Eye (tissue), 1 donor: ENCODE measurements at regions not wholly inside any gene's neighbourhood (a gene's known extent, or its start where the extent isn't known, plus 50 kb on each side); places are given as distances from the start of the nearest gene placed in this dataset.
A peak's percentile ranks its signal among the peaks of the same experiment; 100 is the strongest.

Source experiments
- DNase-seq: peaks from one replicate; pipeline ENCODE4 v3.0.0-alpha.2; 2015

DNA sequence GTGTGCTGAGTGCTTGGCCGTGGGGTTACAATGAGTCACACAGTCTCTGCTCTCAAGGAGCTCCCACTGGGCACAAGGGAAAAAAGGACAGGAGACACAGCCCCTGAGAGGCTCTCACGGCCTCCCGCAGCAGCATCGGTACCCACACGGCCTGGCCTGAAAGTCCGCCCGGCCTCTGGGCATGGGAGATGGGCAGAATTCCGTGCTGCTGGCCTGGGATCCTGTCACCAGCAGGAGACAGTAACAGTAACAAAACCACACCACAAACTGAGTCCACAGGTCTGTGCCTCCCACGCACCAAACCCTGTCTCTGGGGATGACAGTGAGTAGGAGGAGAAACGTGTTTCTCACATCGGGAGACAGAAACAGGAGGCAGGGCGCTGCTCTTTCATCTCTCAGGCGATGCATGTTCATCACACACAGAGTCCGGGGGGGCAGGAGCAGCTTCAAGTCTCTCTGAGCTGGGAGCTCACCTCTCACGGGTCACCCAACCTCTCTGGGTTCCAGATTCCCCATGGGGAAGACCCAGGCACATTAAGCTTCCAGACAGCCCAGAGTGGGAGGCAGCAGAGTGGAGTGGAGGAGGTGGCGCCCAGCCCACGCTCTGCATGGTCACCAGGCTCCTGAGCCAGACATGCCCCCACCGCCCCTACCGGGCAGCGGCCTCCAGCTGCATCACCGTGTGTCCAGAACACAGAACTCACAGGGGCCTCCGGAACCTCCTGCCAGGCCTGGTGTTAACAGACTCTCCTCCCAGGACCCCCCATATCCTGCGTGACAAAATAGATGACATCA lies 124.7 kb upstream of the VSTM2B start:
- DNase-seq = no peak

GRCh38 chr19:29401712-29402421 lies 123.9 kb upstream of the VSTM2B start:
- no peak for DNase-seq

GRCh38 chr19:29402563-29402962 lies 123.2 kb upstream of the VSTM2B start:
- no peak for DNase-seq

DNA sequence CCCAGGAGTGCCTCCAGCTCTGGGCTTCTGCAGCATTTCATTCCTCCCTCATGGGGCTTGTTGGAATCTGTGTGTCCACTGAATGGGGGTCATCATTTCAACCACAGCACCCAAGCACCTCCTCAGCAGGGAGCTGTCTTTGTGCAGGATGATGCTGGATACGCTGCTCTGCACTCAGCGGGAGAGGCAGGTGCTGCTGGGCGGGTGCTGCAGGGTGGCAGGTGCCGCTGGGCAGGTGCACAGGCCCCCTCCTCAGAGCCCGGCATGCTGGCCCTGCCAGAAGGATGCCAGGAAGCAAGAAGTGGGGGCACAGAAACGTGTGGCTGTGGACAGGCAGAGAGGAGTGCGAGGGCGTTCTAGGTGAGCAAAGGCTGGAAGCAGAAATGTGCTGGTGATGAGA lies 121.8 kb upstream of the VSTM2B start:
- no peak for DNase-seq

DNA sequence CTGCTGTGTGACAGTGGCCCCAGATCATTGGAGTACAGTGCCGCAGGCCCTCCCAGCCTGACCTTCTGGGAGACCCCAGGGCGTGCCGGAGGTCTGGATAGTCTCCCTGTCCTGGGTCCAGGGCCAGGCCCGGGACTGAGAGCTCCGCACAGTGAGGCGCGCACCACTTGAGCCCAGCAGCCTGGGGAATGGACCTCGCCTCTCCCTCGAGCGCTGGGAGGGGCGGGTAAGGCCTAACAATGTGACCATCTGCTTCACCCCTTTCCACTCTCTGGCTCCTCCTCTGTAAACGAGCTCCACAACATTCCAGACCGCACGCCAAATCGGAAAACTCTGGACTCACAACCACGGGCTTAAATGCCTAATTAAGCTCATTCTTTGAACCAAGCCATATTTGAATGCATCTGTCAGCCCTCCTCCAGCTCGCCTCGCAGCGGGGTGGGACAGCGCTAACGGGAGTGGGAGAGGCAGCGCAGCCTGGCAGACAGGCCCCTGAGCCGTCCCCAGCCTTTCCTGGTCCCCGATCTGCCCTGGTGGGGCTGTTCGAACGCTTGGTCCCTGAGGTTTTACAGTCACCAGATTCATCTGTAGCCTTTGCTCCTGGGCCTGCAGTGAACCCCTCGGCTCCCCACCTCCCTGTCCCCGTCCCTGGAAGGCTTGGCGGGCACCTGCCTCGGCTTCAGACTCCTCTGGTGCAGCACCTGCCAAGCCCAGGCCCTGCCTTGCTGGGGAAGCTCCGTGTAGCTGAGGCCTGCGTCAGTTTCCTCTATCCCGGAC lies 120.7 kb upstream of the VSTM2B start:
- DNase-seq = peak; percentile 95

- no peak for DNase-seq
Measured at GRCh38 chr19:29405728-29405995, 120.1 kb upstream of the VSTM2B start.

DNA sequence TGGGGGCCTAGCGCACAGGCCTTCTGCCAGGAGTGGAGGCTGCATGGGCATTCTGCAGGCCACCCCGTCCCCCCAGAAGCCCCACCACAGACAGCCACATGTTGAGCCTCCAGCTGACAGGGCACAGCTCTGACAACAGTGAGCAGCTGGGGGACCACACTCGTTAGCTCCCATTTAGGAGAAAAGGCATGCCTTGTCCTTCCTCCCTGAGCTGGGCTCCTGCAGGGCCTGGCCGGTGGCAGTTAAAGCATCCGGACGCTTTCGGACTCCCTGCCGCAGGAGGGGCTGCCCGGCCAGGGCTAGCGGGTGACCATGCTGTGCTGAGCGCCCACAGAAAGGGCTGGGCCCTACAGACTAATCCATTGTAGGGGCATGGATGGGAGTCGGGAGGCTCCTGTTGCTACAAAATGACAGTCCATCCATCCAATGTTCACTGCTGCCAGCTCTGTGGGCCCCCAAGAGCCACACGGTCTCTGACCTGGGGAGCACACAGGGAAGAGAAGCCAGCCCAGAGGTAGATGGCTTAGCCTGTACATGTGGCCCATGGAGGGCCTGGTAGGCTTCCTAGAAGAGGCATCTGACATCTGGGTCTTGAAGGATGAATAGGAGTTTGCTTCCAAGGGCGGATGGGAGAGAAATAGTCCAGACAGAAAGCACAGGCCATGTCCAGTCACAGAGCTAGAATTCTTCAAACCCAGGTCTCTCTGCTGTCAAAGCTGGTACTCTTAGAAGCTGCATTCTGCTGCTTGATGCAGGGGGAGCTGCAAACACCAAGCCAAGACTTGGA lies 116.5 kb upstream of the VSTM2B start:
- no peak for DNase-seq

DNA sequence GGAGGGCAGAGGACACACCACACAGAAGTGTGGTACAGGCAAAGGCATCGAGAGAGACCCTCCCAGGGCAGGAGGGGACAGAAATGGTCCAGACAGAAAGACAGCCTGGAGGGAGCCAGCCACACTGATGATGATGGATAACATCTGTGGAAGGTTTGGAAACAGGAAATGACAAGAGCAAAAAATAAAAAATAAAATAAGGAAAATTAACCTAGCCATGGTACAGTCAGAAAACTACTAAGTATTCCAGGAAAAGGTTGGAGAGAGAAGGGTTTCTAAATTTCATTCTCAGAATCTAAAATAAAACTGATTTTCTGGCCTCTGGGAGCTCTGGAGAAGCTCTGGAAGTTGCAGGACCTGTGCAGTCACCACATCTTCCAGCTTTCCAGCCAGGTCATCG lies 115.2 kb upstream of the VSTM2B start:
- no peak for DNase-seq

DNA sequence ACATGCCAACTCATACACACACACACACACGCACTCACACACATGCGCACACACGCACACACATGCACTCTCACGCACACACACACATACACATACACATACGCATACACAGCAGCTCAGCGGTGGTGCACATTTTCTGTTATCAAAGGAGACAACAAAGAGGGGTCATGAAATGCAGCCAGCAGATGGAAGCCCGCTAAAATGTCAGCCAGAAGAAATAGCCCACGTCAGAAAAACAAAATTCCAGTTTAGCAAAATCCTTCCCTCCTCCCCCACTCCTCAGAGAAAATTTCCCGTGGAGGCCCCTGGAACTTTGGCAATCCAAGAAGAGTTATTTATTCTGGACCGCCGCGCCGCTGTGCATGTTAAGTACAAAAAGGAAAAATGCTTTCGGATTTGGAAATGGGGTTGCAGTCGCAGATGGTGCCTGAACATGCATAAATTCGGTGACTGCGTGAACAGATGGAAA lies 114.6 kb upstream of the VSTM2B start:
- peak; percentile 69 for DNase-seq

DNA sequence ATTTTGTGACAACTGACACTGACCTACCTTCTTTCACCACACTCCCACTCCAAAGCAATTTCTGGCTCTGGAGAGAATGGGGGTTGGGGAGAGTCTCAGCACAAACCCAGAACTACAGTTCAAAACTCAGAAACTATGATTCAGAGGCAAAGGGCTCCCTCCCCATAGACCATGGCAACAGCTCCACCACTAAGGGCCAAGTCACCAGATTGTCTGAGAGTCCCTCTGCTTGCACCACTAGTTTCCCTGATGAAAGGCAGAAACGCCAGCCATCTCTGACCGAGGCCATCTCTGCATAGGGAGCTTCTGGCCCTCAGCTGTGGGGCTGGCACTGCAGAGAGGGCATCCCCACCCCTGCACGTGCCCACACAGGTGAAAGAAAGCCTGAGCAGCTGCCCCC lies 112.4 kb upstream of the VSTM2B start:
- DNase-seq = no peak

- no peak for DNase-seq
Measured at GRCh38 chr19:29415507-29415906, 110.3 kb upstream of the VSTM2B start.

GRCh38 chr19:29417048-29417447 lies 108.7 kb upstream of the VSTM2B start:
- no peak for DNase-seq

DNA sequence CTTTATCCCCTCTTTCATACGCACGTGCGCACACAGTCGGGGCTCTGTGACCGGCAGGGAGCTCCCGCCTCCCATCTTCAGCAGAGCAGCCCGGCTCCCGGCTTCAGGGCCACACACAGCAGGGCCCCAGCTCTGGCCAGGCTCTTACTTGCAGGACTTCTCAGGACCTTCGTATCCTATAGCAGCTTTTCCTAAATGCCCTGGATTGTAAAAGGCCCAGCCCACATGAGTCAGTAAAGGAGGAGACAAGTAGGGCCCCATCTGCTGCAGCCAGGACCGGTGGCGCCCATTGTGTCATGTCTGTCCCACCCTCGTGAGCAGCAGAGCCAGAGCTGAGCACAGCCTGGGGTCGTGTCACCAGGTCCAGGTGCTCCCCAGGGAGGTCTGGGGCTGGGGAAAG lies 107.6 kb upstream of the VSTM2B start:
- DNase-seq = peak; percentile 61

DNA sequence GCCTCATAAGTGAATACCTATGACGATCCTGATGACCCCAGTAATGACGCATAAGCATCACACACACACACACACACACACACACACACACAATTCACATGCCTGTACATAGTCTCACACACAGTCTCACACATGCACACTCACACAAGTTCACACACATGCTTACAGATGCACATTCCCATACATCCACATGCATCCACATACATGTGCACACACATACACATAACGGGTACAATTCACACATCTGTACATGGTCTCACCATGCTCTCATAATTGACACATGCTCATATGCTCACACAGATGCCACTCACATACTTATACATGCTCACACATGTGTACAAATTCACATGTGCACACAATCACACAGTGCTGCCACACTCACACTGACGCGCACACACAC lies 105.7 kb upstream of the VSTM2B start:
- no peak for DNase-seq

DNA sequence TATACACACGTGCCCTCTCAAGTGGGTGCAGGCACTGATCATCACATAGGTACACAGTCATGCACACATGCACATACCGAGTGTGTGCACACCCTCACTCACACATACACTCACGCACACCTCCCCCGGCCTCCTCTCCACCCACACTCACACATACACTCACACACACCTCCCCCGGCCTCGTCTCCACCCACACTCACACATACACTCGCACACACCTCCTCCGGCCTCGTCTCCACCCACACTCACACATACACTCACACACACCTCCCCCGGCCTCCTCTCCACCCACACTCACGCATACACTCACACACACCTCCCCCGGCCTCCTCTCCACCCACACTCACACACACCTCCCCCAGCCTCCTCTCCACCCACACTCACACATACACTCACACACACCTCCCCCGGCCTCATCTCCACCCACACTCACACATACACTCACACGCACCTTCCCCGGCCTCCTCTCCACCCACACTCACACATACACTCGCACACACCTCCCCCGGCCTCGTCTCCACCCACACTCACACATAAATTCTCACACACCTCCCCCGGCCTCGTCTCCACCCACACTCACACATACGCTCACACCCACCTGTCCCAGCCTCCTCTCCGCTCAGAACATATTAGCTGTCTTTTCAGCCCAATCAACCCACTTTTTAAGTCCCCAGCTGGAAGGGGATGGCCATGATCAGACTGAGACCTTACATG lies 105.2 kb upstream of the VSTM2B start:
- DNase-seq = no peak

GRCh38 chr19:29421196-29421545 lies 104.6 kb upstream of the VSTM2B start:
- DNase-seq = no peak

- DNase-seq = no peak
Measured at GRCh38 chr19:29422047-29422446, 103.7 kb upstream of the VSTM2B start.

DNA sequence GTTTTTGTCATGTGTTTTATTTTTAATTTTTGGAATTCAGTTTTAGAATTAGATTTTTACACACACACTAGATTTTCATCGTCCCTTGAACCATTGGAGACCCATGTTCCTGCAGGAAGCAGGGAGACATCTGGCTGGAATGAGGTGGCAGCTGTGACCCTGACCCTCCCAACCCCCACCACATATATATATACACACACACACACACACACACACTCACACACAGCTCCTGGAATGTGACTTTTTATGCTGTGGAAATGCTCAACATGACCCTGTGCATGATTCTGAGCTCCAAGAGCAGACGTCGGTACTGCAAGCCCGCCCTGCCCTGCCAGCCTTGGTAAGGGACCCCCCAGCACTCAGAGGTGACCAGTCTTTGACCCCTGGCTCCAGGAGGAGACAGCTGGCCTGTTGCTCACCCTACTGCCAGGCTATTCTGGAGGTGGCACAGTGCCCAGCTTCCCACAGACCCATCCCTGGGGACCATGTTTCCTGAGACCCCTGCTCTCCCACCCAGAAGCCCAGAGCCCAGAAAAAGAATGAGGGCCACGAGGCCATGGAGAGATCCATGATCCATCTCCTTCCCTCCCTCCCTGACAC lies 103.2 kb upstream of the VSTM2B start:
- DNase-seq = no peak

GRCh38 chr19:29428071-29428470 lies 97.7 kb upstream of the VSTM2B start:
- no peak for DNase-seq

DNA sequence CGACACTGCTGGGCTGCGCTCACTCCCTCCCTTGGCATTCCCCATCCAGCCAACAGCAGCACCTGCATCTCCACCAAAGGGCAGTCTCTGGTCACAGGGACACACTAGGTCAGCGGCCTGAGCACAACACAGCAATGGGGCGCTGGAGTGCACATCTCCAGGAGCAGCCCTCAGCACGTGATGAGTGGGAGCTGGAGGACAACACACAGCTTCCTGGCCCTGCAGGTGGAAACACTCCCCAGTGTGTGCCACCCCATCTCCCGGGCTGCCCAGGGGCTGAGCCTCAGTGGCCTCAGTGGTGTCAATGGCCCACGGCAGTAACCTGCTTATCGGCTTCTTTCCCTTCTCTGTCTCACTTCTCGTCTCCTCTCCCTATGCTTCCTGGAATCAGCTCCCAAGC lies 96.8 kb upstream of the VSTM2B start:
- no peak for DNase-seq

- no peak for DNase-seq
Measured at GRCh38 chr19:29429581-29429980, 96.2 kb upstream of the VSTM2B start.

GRCh38 chr19:29431332-29431731 lies 94.5 kb upstream of the VSTM2B start:
- no peak for DNase-seq
